ENCODE measurements at regions not wholly inside any gene's neighbourhood (a gene's known extent, or its start where the extent isn't known, plus 50 kb on each side); places are given as distances from the start of the nearest gene placed in this dataset.

DNA sequence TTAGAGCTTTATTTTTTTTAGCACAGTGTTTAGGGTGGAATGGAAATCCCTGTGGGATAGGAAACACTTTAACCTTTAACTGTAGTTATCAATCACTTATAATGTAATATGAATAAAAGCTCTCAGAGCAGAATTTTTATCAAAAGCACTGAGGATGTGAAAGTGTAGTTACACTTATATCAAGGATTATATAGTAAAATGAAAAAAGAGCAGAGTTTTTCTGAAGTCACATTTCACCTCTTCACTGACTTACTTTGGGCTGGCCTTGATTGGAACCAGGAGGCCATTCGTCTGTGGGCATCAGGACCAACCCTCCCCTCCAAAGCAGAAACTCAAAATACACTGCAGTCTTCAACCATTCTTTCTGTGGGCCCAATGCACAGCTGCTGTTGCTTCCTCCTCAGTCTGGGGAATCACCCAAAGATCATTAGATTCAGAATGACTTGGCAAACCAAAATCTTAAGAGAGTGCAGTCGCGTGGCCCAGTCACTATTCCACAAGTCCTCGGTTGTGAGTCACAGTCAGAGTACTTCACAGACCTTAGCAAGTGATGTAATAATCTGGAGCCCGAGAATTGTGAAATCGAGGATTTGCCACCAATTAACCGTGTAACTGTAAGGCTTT is 132.6 kb upstream of the COL8A1 start:
- no peak overlapping the region for H3K4me3 Mint-ChIP-seq
- no peak overlapping the region for H3K27ac Mint-ChIP-seq
- peak; percentile 51 for ATAC-seq
- DNase-seq: no peak
- H3K9me3 ChIP-seq (ENCODE audit: control insufficient read depth, low read length, poor library complexity, severe bottlenecking): peaks cover 2% of the 10 kb centered on the region
- no peaks in the 10 kb centered on the region for H3K27me3 Mint-ChIP-seq
- H3K36me3 Mint-ChIP-seq (ENCODE audit: low read depth): no peaks in the 10 kb centered on the region
- H3K4me1 Mint-ChIP-seq: peaks cover 3% of the 10 kb centered on the region

DNA sequence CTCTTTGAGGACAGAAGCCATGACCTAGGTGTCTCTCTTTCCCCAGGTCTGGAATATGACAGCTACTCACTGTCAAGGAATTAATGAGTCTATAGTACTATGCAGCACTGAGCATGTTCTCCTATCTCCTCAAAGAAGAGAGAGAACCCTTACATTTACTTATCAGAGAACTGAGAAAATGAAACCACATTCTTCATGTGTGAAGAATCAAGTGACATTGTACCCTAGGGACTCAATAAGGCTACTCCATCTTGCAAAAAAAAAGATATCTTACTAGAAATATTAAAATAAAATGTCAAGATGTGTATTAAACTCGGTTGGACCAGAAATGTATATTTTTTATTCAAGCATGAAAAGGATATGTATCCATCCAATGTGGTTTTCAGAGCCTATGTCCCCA is 133.2 kb upstream of the COL8A1 start:
- no peak for DNase-seq
- H3K27me3 Mint-ChIP-seq: no peaks in the 10 kb centered on the region
- no peaks in the 10 kb centered on the region for H3K36me3 Mint-ChIP-seq (ENCODE audit: low read depth)
- ATAC-seq: no peak
- no peak overlapping the region for H3K4me3 Mint-ChIP-seq
- H3K4me1 Mint-ChIP-seq: peaks cover 3% of the 10 kb centered on the region
- H3K9me3 ChIP-seq (ENCODE audit: control insufficient read depth, low read length, poor library complexity, severe bottlenecking): peaks cover 2% of the 10 kb centered on the region
- no peak overlapping the region for H3K27ac Mint-ChIP-seq

GRCh38 chr3:99504258-99504657 is 134.1 kb upstream of the COL8A1 start:
- H3K4me3 Mint-ChIP-seq: no peak overlapping the region
- DNase-seq: no peak
- no peak for ATAC-seq
- peaks cover 3% of the 10 kb centered on the region for H3K4me1 Mint-ChIP-seq
- H3K36me3 Mint-ChIP-seq (ENCODE audit: low read depth): no peaks in the 10 kb centered on the region
- H3K27me3 Mint-ChIP-seq: no peaks in the 10 kb centered on the region
- H3K9me3 ChIP-seq (ENCODE audit: control insufficient read depth, low read length, poor library complexity, severe bottlenecking): peaks cover 2% of the 10 kb centered on the region
- H3K27ac Mint-ChIP-seq: no peak overlapping the region

DNA sequence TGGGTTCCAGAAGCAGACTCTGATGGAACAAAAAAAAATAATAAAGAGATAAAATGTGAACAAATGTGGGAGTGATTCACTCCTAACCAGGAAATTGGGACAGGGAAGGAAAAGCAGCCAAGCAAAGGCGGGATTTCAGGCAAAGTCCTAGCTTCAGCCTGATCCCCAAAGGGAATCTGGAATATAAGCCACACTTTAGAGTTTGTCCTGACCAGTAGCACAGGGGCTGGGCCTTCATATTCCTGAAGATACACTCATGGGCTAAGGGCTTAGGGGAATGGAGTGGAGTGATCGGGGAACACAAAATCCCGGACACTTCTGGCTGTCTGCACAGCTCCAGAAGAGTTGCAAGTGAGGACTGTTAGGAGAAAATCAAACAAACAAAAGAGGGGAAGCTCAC is 135.0 kb upstream of the COL8A1 start:
- H3K9me3 ChIP-seq (ENCODE audit: control insufficient read depth, low read length, poor library complexity, severe bottlenecking): peaks cover 2% of the 10 kb centered on the region
- ATAC-seq (no peak), DNase-seq (no peak)
- Mint-ChIP-seq H3K36me3 (ENCODE audit: low read depth) (no peaks in the 10 kb centered on the region), H3K4me1 (peaks cover 3% of the 10 kb centered on the region), H3K27me3 (no peaks in the 10 kb centered on the region), H3K27ac (no peak overlapping the region), H3K4me3 (no peak overlapping the region)

DNA sequence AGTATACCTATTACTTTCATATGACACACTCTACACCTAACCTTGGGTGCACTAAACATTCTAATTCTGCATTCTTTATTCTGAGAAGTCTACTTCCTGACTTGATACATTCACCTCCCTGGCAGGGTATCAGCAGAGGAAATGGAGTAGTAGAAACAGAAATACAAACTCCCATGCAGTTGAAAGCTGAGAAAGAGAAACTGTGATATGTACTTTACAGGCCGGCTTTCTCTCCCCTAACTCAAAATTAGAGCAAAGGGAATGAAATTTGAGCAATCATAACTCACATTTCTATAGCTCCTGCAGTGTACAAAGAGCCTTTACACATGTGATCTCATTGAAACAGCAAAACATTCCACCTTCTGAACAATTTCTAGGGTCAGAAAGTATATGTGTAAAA is 135.5 kb upstream of the COL8A1 start:
- Mint-ChIP-seq H3K27me3 (no peaks in the 10 kb centered on the region), H3K4me1 (peaks cover 3% of the 10 kb centered on the region), H3K27ac (no peak overlapping the region), H3K36me3 (ENCODE audit: low read depth) (no peaks in the 10 kb centered on the region), H3K4me3 (no peak overlapping the region)
- ATAC-seq (no peak), DNase-seq (no peak)
- peaks cover 2% of the 10 kb centered on the region for H3K9me3 ChIP-seq (ENCODE audit: control insufficient read depth, low read length, poor library complexity, severe bottlenecking)

GRCh38 chr3:99500485-99500884 is 137.9 kb upstream of the COL8A1 start:
- H3K4me3 Mint-ChIP-seq: no peak overlapping the region
- no peaks in the 10 kb centered on the region for H3K4me1 Mint-ChIP-seq
- no peaks in the 10 kb centered on the region for H3K36me3 Mint-ChIP-seq (ENCODE audit: low read depth)
- DNase-seq: no peak
- no peaks in the 10 kb centered on the region for H3K9me3 ChIP-seq (ENCODE audit: control insufficient read depth, low read length, poor library complexity, severe bottlenecking)
- H3K27me3 Mint-ChIP-seq: no peaks in the 10 kb centered on the region
- ATAC-seq: no peak
- no peak overlapping the region for H3K27ac Mint-ChIP-seq

DNA sequence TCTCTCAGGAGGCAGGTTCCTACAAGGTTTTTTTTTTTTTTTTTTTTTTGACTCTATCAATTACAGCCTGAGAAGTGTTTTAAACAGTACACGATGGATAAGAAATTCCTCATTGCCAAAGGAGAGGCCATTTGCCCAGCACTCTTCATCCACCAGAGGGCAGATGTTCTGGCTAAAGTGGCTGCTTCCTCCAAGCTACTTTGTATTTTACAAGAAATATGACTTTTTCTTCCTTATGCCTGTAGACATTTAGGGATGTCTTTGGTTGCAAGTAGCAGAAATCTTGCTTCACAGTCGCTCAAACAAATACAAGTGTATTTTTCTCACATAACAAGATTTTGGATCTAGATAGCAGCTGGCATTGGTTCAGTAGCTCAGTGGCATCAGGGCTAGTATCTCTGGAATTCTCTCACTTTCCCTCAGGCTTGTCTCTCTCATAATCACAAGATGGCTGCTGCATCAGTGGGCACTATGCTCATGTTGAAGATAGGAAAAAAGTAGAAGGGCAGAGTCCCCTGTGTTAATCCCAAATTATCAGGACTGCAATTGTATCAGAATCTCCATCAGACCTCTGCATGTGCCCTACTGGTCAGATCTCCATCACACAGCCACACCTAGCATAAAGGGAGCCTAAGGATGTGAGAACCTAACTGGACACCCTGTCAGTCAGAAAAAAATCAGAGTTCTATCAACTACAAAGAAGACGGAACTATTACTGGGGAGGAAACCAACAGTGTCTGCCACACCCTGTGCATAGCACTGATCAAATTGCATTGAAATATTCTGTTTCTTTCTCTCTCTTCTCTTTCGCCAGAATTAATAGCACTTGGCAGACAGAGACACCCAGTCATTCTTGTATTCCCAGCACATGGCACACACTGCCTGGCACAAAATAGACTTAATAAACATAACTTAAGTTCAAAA is 138.9 kb upstream of the COL8A1 start:
- no peaks in the 10 kb centered on the region for H3K4me1 Mint-ChIP-seq
- ATAC-seq (no peak), DNase-seq (no peak)
- H3K9me3 ChIP-seq (ENCODE audit: control insufficient read depth, low read length, poor library complexity, severe bottlenecking): no peaks in the 10 kb centered on the region
- H3K27ac Mint-ChIP-seq: no peak overlapping the region
- no peak overlapping the region for H3K4me3 Mint-ChIP-seq
- no peaks in the 10 kb centered on the region for H3K36me3 Mint-ChIP-seq (ENCODE audit: low read depth)
- H3K27me3 Mint-ChIP-seq: no peaks in the 10 kb centered on the region

DNA sequence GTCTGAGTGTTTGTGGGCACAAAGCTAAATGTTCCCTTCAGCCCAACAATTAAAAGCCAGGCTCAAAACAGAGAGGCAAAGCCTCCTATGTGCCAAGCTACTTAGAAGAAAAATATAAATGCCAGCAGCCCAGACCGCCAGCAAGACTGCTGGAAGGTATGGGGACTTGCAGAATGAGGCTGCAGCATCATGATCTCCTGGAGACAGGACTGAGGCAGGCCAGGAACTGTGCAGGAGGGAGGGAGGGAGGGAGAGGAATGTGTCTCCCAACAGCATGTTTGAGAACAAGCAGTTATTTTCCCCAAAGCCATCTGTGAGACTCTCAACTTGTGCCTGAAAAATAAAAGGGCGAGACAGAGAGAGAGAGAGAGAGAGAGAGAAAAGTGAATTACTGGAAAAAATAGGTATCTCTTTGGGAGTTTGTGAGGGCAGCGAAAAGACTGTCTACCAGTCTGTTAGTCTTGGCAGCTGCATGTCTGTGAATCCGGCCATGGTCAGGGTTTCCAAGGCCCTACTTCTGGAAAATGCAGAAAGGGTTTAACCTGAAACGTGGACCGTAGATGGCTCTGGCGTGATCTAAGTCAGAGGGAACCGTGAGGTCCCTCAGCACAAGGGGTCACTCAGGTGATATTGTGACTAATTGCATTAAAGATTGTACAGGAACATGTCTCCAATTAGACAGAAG is 139.7 kb upstream of the COL8A1 start:
- H3K9me3 ChIP-seq (ENCODE audit: control insufficient read depth, low read length, poor library complexity, severe bottlenecking): no peaks in the 10 kb centered on the region
- Mint-ChIP-seq H3K4me3 (no peak overlapping the region), H3K27me3 (no peaks in the 10 kb centered on the region), H3K27ac (no peak overlapping the region), H3K36me3 (ENCODE audit: low read depth) (no peaks in the 10 kb centered on the region), H3K4me1 (no peaks in the 10 kb centered on the region)
- ATAC-seq (no peak), DNase-seq (no peak)

DNA sequence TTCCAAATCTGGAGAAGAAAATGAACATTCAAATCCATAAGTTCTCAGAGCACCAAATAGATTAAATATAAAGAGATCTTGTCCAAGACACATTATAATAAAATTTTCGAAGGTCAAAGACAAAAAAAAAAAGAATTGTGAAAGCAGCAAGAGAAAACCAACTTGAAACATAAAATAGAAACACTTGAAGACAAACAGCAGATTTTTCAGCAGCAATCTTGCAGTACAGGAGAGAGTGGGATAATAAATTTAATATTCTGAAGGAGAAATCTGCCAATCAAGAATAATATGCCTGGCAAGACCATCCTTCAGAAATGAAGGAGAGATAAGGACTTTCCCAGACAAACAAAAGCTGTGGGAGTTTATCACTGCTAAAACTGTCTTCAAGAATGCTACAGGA is 150.5 kb upstream of the COL8A1 start:
- H3K27ac Mint-ChIP-seq: no peak overlapping the region
- H3K4me3 Mint-ChIP-seq: no peak overlapping the region
- no peaks in the 10 kb centered on the region for H3K36me3 Mint-ChIP-seq (ENCODE audit: low read depth)

GRCh38 chr3:99485286-99485685 is 153.1 kb upstream of the COL8A1 start:
- DNase-seq (no peak), ATAC-seq (no peak)
- H3K9me3 ChIP-seq (ENCODE audit: control insufficient read depth, low read length, poor library complexity, severe bottlenecking): no peaks in the 10 kb centered on the region
- H3K27me3 Mint-ChIP-seq: no peaks in the 10 kb centered on the region
- H3K27ac Mint-ChIP-seq: no peak overlapping the region
- H3K4me3 Mint-ChIP-seq: no peak overlapping the region
- H3K4me1 Mint-ChIP-seq: no peaks in the 10 kb centered on the region
- no peaks in the 10 kb centered on the region for H3K36me3 Mint-ChIP-seq (ENCODE audit: low read depth)

More for the DNA sequence above, 150.5 kb upstream of the COL8A1 start:
- no peaks in the 10 kb centered on the region for H3K4me1 Mint-ChIP-seq
- no peaks in the 10 kb centered on the region for H3K9me3 ChIP-seq (ENCODE audit: control insufficient read depth, low read length, poor library complexity, severe bottlenecking)
- H3K27me3 Mint-ChIP-seq: no peaks in the 10 kb centered on the region
- ATAC-seq: no peak
- no peak for DNase-seq

GRCh38 chr3:99484871-99485270 is 153.5 kb upstream of the COL8A1 start:
- Mint-ChIP-seq H3K4me3 (no peak overlapping the region), H3K4me1 (no peaks in the 10 kb centered on the region), H3K27ac (no peak overlapping the region), H3K27me3 (no peaks in the 10 kb centered on the region), H3K36me3 (ENCODE audit: low read depth) (no peaks in the 10 kb centered on the region)
- no peaks in the 10 kb centered on the region for H3K9me3 ChIP-seq (ENCODE audit: control insufficient read depth, low read length, poor library complexity, severe bottlenecking)
- ATAC-seq: no peak
- DNase-seq: no peak

DNA sequence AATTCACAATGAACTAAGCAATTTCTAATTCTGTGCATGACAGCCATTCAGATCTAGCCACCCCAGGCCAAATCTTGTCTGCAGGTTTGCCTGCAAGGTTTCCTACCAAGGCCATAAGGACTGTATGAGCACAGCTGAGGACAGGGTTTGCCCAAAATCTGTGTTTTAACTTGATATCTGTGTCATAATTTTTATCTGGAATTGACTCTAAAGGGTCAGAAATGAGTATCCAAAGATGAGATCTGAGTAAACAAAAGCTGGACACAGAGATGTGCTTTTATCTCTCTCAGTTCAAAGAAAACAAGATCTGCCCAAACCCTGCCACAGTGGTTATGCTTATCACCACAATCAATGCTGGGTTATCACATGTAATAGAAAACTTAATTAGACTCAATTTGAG is 154.6 kb upstream of the COL8A1 start:
- Mint-ChIP-seq H3K4me3 (no peak overlapping the region), H3K36me3 (ENCODE audit: low read depth) (no peaks in the 10 kb centered on the region)

DNA sequence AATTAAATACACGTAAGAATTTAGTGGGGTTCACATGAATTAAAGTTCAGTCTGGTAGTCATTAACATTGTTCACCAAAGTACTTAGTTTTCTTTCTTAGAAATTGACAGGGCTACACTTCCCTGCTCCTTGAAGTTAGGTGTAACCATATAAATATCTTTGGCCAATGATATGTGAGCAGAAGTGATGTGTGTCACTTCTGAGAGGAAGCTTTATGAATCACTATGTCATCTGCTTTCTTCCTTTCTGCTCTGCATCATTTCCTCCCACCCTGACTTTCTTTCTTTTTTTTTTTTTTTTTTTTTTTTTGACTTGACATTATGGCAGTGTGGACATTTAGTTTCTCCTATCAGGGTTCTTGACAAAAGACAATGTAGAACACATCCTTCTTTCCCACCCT is 156.2 kb upstream of the COL8A1 start:
- H3K36me3 Mint-ChIP-seq (ENCODE audit: low read depth): no peaks in the 10 kb centered on the region
- H3K27ac Mint-ChIP-seq: no peak overlapping the region
- no peaks in the 10 kb centered on the region for H3K4me1 Mint-ChIP-seq
- no peaks in the 10 kb centered on the region for H3K9me3 ChIP-seq (ENCODE audit: control insufficient read depth, low read length, poor library complexity, severe bottlenecking)
- H3K27me3 Mint-ChIP-seq: no peaks in the 10 kb centered on the region
- DNase-seq (no peak), ATAC-seq (no peak)
- H3K4me3 Mint-ChIP-seq: no peak overlapping the region

More for the DNA sequence above, 154.6 kb upstream of the COL8A1 start:
- ATAC-seq (no peak), DNase-seq (no peak)
- no peaks in the 10 kb centered on the region for H3K27me3 Mint-ChIP-seq
- H3K9me3 ChIP-seq (ENCODE audit: control insufficient read depth, low read length, poor library complexity, severe bottlenecking): no peaks in the 10 kb centered on the region
- H3K27ac Mint-ChIP-seq: no peak overlapping the region
- no peaks in the 10 kb centered on the region for H3K4me1 Mint-ChIP-seq

Data from T-helper 17 cell (primary cell).